Middle frontal gyrus (tissue), 1 donor: ENCODE measurements at regions not wholly inside any gene's neighbourhood (a gene's known extent, or its start where the extent isn't known, plus 50 kb on each side); places are given as distances from the start of the nearest gene placed in this dataset.
"Not testable (repeated sequence)": the region's sequence is repeated elsewhere in the genome, so short reads cannot be mapped to it uniquely, and the experiment has no call there.

Source experiments
- DNase-seq: peaks from one replicate; pipeline ENCODE4 v3.0.0-alpha.2; 2015; ENCODE audit warnings: low spot score; ENCODE audit errors: extremely low spot score

GRCh38 chr18:6569813-6570212 is 155.1 kb upstream of the L3MBTL4 start:
- DNase-seq = no peak

- DNase-seq = no peak
These were observed 156.0 kb upstream of the L3MBTL4 start for GRCh38 chr18:6570581-6571238.

- no peak for DNase-seq
These were observed 156.5 kb upstream of the L3MBTL4 start for GRCh38 chr18:6571239-6571602.

GRCh38 chr18:6572192-6572591 is 157.3 kb upstream of the ARHGAP28 start:
- not testable (repeated sequence) for DNase-seq

- DNase-seq = no peak
These were observed 154.9 kb upstream of the ARHGAP28 start for GRCh38 chr18:6574631-6575030.

- no peak for DNase-seq
These were observed 153.6 kb upstream of the ARHGAP28 start for GRCh38 chr18:6575908-6576307.

- DNase-seq = no peak
These were observed 152.7 kb upstream of the ARHGAP28 start for GRCh38 chr18:6576718-6577375.

- no peak for DNase-seq
These were observed 150.8 kb upstream of the ARHGAP28 start for GRCh38 chr18:6578686-6579085.

GRCh38 chr18:6579486-6579885 is 150.0 kb upstream of the ARHGAP28 start:
- no peak for DNase-seq

GRCh38 chr18:6580401-6580800 is 149.1 kb upstream of the ARHGAP28 start:
- no peak for DNase-seq

- DNase-seq = no peak
These were observed 139.6 kb upstream of the ARHGAP28 start for GRCh38 chr18:6589923-6590322.

GRCh38 chr18:6590326-6590725 is 139.2 kb upstream of the ARHGAP28 start:
- DNase-seq = no peak

- DNase-seq = no peak
These were observed 138.0 kb upstream of the ARHGAP28 start for GRCh38 chr18:6591491-6591890.

- no peak for DNase-seq
These were observed 137.0 kb upstream of the ARHGAP28 start for GRCh38 chr18:6592522-6592921.

- no peak for DNase-seq
These were observed 136.2 kb upstream of the ARHGAP28 start for GRCh38 chr18:6593142-6593885.

GRCh38 chr18:6595666-6596065 is 133.8 kb upstream of the ARHGAP28 start:
- no peak for DNase-seq

GRCh38 chr18:6598657-6599056 is 130.9 kb upstream of the ARHGAP28 start:
- DNase-seq = no peak

GRCh38 chr18:6600667-6601167 is 128.8 kb upstream of the ARHGAP28 start:
- DNase-seq = no peak

GRCh38 chr18:6601241-6601640 is 128.3 kb upstream of the ARHGAP28 start:
- DNase-seq = no peak

- no peak for DNase-seq
These were observed 127.2 kb upstream of the ARHGAP28 start for GRCh38 chr18:6602365-6602764.

GRCh38 chr18:6604573-6604941 is 125.0 kb upstream of the ARHGAP28 start:
- DNase-seq = no peak

GRCh38 chr18:6605115-6605869 is 124.2 kb upstream of the ARHGAP28 start:
- no peak for DNase-seq
